Hepatocyte (in vitro differentiated cells): ENCODE measurements at regions not wholly inside any gene's neighbourhood (a gene's known extent, or its start where the extent isn't known, plus 50 kb on each side); places are given as distances from the start of the nearest gene placed in this dataset.

Experiments used
- CTCF ChIP-seq: fragments of 200-600 bp; sonication (generic); IDR thresholded peaks from 2 replicates; pipeline ENCODE4 v1.5.1; 2016; ENCODE audit warnings: antibody characterized with exemption, mild to moderate bottlenecking; ENCODE audit not compliant: poor library complexity
- EZH2 ChIP-seq: fragments of 200-600 bp; sonication (generic); IDR thresholded peaks from 2 replicates; pipeline ENCODE4 v1.6.1; 2016; ENCODE audit warnings: antibody characterized with exemption, mild to moderate bottlenecking, borderline replicate concordance
- EZH2phosphoT487 ChIP-seq: fragments of 200-600 bp; sonication (generic); IDR thresholded peaks from one replicate; pipeline ENCODE4 v1.6.1; 2018; ENCODE audit warnings: antibody characterized with exemption, mild to moderate bottlenecking, low read depth, moderate library complexity; ENCODE audit not compliant: unreplicated experiment, severe bottlenecking

GRCh38 chr3:117278424-117279190 is 569.0 kb downstream of the TUSC7 start:
- TF ChIP-seq EZH2 (no peak), CTCF (no peak), EZH2phosphoT487 (no peak)
